ENCODE measurements at regions not wholly inside any gene's neighbourhood (a gene's known extent, or its start where the extent isn't known, plus 50 kb on each side); places are given as distances from the start of the nearest gene placed in this dataset.

- no peak for DNase-seq
- peaks cover 5 to 11% (median 7%) of the 10 kb centered on the region in 3 donors for H3K27me3 Mint-ChIP-seq (ENCODE audit: low read depth in 3 of 3)
- H3K9me3 Mint-ChIP-seq = no peaks in the 10 kb centered on the region
- peaks cover 0 to 2% of the 10 kb centered on the region in 2 donors for H3K4me1 Mint-ChIP-seq
- no peak overlapping the region for H3K4me3 Mint-ChIP-seq
- H3K36me3 Mint-ChIP-seq = no peaks in the 10 kb centered on the region
- no peak overlapping the region for H3K27ac Mint-ChIP-seq
These were observed 197.6 kb upstream of the PMEPA1 start for GRCh38 chr20:57907131-57908000.

GRCh38 chr20:57905448-57905847, 195.6 kb upstream of the PMEPA1 start:
- Mint-ChIP-seq H3K27me3 (ENCODE audit: low read depth in 3 of 3) (peaks cover 5 to 11% (median 7%) of the 10 kb centered on the region in 3 donors), H3K9me3 (no peaks in the 10 kb centered on the region), H3K36me3 (no peaks in the 10 kb centered on the region), H3K4me1 (peaks cover 1 to 6% of the 10 kb centered on the region in 2 donors), H3K27ac (no peak overlapping the region), H3K4me3 (no peak overlapping the region)
- DNase-seq = no peak

- Mint-ChIP-seq H3K4me3 (no peak overlapping the region), H3K36me3 (no peaks in the 10 kb centered on the region), H3K27ac (no peak overlapping the region), H3K9me3 (no peaks in the 10 kb centered on the region), H3K27me3 (ENCODE audit: low read depth in 3 of 3) (peaks cover 5 to 7% (median 6%) of the 10 kb centered on the region in 3 donors), H3K4me1 (peaks cover 1 to 6% of the 10 kb centered on the region in 2 donors)
- no peak for DNase-seq
These were observed 194.7 kb upstream of the PMEPA1 start for GRCh38 chr20:57904314-57905105.

- no peaks in the 10 kb centered on the region for H3K9me3 Mint-ChIP-seq
These were observed 192.7 kb upstream of the PMEPA1 start for GRCh38 chr20:57902473-57902872.

GRCh38 chr20:57901526-57901925, 191.7 kb upstream of the PMEPA1 start:
- DNase-seq = no peak
- peaks cover 1 to 6% of the 10 kb centered on the region in 2 donors for H3K4me1 Mint-ChIP-seq
- H3K27me3 Mint-ChIP-seq (ENCODE audit: low read depth in 3 of 3) = peaks cover 1 to 6% (median 4%) of the 10 kb centered on the region in 3 donors
- H3K4me3 Mint-ChIP-seq = no peak overlapping the region
- H3K9me3 Mint-ChIP-seq = no peaks in the 10 kb centered on the region
- H3K27ac Mint-ChIP-seq = no peak overlapping the region
- H3K36me3 Mint-ChIP-seq = no peaks in the 10 kb centered on the region

More at GRCh38 chr20:57902473-57902872, 192.7 kb upstream of the PMEPA1 start:
- no peak overlapping the region for H3K27ac Mint-ChIP-seq
- no peak overlapping the region for H3K4me3 Mint-ChIP-seq
- no peaks in the 10 kb centered on the region for H3K36me3 Mint-ChIP-seq
- no peak for DNase-seq
- H3K4me1 Mint-ChIP-seq = peaks cover 1 to 6% of the 10 kb centered on the region in 2 donors
- peaks cover 4 to 6% (median 5%) of the 10 kb centered on the region in 3 donors for H3K27me3 Mint-ChIP-seq (ENCODE audit: low read depth in 3 of 3)

DNA sequence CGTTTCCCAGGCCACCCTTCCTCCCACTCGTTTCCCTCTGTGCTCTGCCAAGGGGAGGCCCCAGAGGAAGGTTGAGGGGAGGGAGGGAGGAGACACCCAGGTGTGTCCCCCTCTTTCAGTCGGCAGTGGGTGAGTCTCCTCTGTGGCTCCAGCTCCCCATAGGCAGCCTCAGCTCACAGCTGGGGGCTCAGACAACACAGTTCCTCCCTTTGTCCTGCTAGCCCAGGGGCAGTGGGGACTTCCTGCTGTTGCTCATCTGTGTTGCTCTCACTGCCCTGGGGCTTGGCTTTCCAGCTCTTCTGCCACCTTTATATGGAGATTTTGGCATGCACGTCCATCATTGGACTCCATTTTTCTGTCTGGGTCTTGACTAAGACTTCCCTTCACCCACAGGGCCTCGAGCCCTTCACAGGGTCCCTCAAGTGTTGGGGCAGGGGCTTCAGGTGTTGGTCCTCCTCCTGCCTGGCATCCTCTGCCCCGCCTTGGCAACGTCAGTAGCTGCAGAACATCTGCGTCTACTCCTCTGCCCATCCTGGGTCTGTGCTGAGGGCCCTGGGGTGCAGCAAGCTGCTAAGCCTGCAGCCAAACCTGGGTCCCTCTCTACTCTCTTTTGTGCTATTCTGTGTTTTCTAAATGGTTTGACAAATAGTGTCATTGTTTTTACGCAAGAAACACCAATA, 190.6 kb upstream of the PMEPA1 start:
- peaks cover 1 to 6% of the 10 kb centered on the region in 2 donors for H3K4me1 Mint-ChIP-seq
- DNase-seq = no peak
- H3K27ac Mint-ChIP-seq = no peak overlapping the region
- no peak overlapping the region for H3K4me3 Mint-ChIP-seq
- no peaks in the 10 kb centered on the region for H3K9me3 Mint-ChIP-seq
- H3K27me3 Mint-ChIP-seq (ENCODE audit: low read depth in 3 of 3) = peaks cover 1 to 6% (median 4%) of the 10 kb centered on the region in 3 donors
- no peaks in the 10 kb centered on the region for H3K36me3 Mint-ChIP-seq

GRCh38 chr20:57899554-57899953, 189.7 kb upstream of the PMEPA1 start:
- DNase-seq = no peak
- H3K4me3 Mint-ChIP-seq = no peak overlapping the region
- H3K27ac Mint-ChIP-seq = no peak overlapping the region
- no peaks in the 10 kb centered on the region for H3K36me3 Mint-ChIP-seq
- H3K9me3 Mint-ChIP-seq = no peaks in the 10 kb centered on the region
- H3K4me1 Mint-ChIP-seq = peaks cover 1 to 6% of the 10 kb centered on the region in 2 donors
- peaks cover 0 to 2% (median 1%) of the 10 kb centered on the region in 3 donors for H3K27me3 Mint-ChIP-seq (ENCODE audit: low read depth in 3 of 3)

DNA sequence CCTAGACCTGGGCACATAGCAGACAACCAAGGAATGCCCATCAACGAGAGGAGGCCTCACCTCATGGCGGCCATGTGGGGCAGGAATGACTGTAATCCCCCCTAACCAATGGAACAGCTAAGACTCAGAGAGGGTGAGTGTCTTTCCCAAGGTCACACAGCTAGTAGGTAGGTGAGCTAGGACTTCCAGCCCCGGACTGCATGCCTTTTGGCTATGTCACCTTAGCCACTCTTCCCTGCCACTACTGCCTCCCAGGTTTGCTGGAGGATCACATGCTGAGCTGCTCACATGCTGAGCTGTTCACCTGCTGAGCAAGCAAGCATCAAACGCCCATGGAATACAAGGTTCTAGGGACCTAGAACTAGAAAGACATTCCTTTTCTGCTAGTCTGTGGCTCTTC, 188.5 kb upstream of the PMEPA1 start:
- Mint-ChIP-seq H3K27ac (no peak overlapping the region), H3K4me3 (no peak overlapping the region), H3K4me1 (peaks cover 1 to 6% of the 10 kb centered on the region in 2 donors), H3K36me3 (no peaks in the 10 kb centered on the region), H3K9me3 (no peaks in the 10 kb centered on the region), H3K27me3 (ENCODE audit: low read depth in 3 of 3) (peaks cover 1 to 9% (median 2%) of the 10 kb centered on the region in 3 donors)
- no peak for DNase-seq

- H3K4me3 Mint-ChIP-seq = no peak overlapping the region
- no peak overlapping the region for H3K27ac Mint-ChIP-seq
- no peaks in the 10 kb centered on the region for H3K9me3 Mint-ChIP-seq
- no peaks in the 10 kb centered on the region for H3K36me3 Mint-ChIP-seq
- no peak for DNase-seq
- peaks cover 2 to 10% (median 5%) of the 10 kb centered on the region in 3 donors for H3K27me3 Mint-ChIP-seq (ENCODE audit: low read depth in 3 of 3)
- peaks cover 1 to 6% of the 10 kb centered on the region in 2 donors for H3K4me1 Mint-ChIP-seq
These were observed 188.1 kb upstream of the PMEPA1 start for GRCh38 chr20:57897891-57898290.

DNA sequence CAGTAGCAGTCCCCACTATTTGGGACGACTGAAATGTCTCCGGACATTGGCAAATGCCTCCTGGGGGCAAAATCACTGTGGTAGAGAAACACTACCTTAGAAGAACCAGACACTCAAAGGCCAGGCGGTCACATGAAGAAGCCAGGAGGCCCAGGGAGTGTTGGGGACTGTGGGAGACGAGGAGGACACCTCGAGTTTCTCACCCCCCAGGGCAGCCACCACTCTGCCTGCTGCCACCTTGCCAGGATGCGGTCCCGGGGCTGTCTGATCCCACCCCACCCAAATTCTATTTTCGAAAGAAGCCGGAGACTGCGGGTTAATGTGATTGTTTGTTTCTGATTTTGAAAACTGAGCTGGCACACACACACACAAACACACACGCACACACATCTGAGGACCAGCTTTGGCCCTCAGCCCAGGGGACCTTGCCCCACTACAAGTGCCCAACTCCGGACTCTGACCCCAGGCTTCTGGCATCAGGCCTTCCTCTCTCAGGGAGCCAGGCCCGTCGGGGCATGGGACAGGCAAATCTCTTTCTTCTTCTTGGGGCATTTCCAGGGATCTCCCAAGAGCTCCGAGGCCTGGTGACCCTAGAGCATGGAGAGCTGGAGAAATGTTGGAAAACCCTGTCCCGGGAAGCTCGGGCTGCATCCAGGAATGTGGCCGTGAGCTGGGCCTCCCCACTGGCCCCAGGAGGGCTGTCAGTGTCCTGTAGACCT, 187.5 kb upstream of the PMEPA1 start:
- Mint-ChIP-seq H3K9me3 (no peaks in the 10 kb centered on the region), H3K27ac (no peak overlapping the region), H3K4me3 (no peak overlapping the region), H3K36me3 (no peaks in the 10 kb centered on the region), H3K4me1 (peaks cover under 1 to 4% of the 10 kb centered on the region in 2 donors), H3K27me3 (ENCODE audit: low read depth in 3 of 3) (peaks cover 0 to 10% (median 8%) of the 10 kb centered on the region in 3 donors)
- DNase-seq = no peak

DNA sequence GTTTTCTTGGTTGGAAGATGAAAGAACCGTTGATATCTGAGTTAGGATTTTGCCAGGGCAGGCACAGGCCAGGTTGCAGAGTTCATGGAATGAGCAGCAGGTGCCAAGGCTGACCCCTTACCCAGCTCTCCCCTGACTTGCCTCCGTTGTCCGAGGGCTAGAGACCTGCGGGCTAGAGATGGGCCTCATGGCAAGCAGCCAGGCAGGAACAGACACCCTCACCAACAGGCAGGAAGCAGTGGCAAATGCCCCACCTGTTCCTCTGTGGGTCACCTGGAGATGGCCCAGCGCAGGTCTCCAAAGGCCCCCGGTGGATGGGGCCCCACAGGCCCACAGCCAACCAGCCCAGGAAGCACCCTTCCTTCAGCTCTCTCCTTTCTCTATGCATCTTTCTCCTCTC, 186.7 kb upstream of the PMEPA1 start:
- no peaks in the 10 kb centered on the region for H3K9me3 Mint-ChIP-seq
- no peak for DNase-seq
- no peak overlapping the region for H3K27ac Mint-ChIP-seq
- peaks cover 0 to 10% (median 8%) of the 10 kb centered on the region in 3 donors for H3K27me3 Mint-ChIP-seq (ENCODE audit: low read depth in 3 of 3)
- no peaks in the 10 kb centered on the region for H3K4me1 Mint-ChIP-seq
- H3K36me3 Mint-ChIP-seq = no peaks in the 10 kb centered on the region
- H3K4me3 Mint-ChIP-seq = no peak overlapping the region

- Mint-ChIP-seq H3K9me3 (no peaks in the 10 kb centered on the region), H3K27ac (no peak overlapping the region)
These were observed 186.2 kb upstream of the PMEPA1 start for GRCh38 chr20:57896017-57896416.

DNA sequence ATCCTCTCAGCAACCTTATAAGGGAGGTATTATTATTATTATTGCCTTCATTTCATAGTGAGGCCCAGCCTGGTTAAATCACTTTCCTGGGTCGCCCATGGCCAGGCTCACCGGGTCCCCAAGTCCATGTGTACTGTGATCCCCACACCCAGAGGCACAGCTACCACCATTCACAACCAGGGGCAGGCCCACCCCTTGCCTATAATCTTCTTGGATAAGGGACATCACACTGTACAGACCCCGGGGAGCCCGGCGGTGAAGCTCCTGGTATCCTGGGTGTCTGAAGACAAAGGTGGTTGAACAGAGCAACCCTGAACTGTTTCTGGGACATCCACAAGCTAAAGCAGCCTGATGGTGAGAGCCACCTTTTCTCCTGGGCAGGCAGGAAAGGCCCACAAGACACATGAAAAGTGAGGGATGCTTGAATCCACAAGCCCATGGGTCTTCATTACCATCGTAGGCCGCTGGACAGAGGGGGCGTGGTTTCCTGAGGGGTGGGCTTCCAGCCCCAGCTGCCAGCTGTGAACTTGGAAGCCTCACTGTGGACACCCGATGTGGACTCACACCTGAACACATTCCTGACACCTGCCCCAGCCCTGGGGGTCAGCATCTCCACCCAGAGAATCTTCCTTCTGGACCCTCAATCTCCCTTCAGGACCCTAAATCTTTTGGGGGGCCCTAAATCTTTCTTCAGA, 185.5 kb upstream of the PMEPA1 start:
- Mint-ChIP-seq H3K27ac (no peak overlapping the region), H3K4me1 (no peaks in the 10 kb centered on the region), H3K27me3 (ENCODE audit: low read depth in 3 of 3) (peaks cover 0 to 10% (median 8%) of the 10 kb centered on the region in 3 donors), H3K4me3 (no peak overlapping the region), H3K9me3 (no peaks in the 10 kb centered on the region), H3K36me3 (no peaks in the 10 kb centered on the region)
- no peak for DNase-seq

More at GRCh38 chr20:57896017-57896416, 186.2 kb upstream of the PMEPA1 start:
- no peaks in the 10 kb centered on the region for H3K36me3 Mint-ChIP-seq
- no peak overlapping the region for H3K4me3 Mint-ChIP-seq
- no peak for DNase-seq
- peaks cover 0 to 10% (median 8%) of the 10 kb centered on the region in 3 donors for H3K27me3 Mint-ChIP-seq (ENCODE audit: low read depth in 3 of 3)
- no peaks in the 10 kb centered on the region for H3K4me1 Mint-ChIP-seq
